LoVo (cell line): ENCODE measurements at regions not wholly inside any gene's neighbourhood (a gene's known extent, or its start where the extent isn't known, plus 50 kb on each side); places are given as distances from the start of the nearest gene placed in this dataset.
A peak's percentile ranks its signal among the peaks of the same experiment; 100 is the strongest.

Experiments
- DNase-seq: peaks from one replicate; pipeline ENCODE4 v3.0.0-alpha.2; 2016; ENCODE audit warnings: low spot score

- DNase-seq, result no peak
Observed at GRCh38 chr5:53330491-53330890, 149.9 kb upstream of the FST start.

- no peak for DNase-seq
Observed at GRCh38 chr5:53331463-53331862, 149.0 kb upstream of the FST start.

- DNase-seq, result no peak
Observed at GRCh38 chr5:53333160-53333559, 147.3 kb upstream of the FST start.

- no peak for DNase-seq
Observed at GRCh38 chr5:53334431-53334941, 145.9 kb upstream of the FST start.

- no peak for DNase-seq
Observed at GRCh38 chr5:53335115-53335514, 145.3 kb upstream of the FST start.

- no peak for DNase-seq
Observed at GRCh38 chr5:53337827-53338226, 142.6 kb upstream of the FST start.

- no peak for DNase-seq
Observed at GRCh38 chr5:53338971-53339370, 141.5 kb upstream of the FST start.

- no peak for DNase-seq
Observed at GRCh38 chr5:53339962-53340540, 140.4 kb upstream of the FST start.

GRCh38 chr5:53340956-53341750 is 139.3 kb upstream of the FST start:
- no peak for DNase-seq

GRCh38 chr5:53342236-53342635 is 138.2 kb upstream of the FST start:
- DNase-seq, result no peak

- DNase-seq, result peak; percentile 32
Observed at GRCh38 chr5:53343187-53343586, 137.2 kb upstream of the FST start.

GRCh38 chr5:53350368-53350767 is 130.1 kb upstream of the FST start:
- no peak for DNase-seq

- DNase-seq, result no peak
Observed at GRCh38 chr5:53350991-53351770, 129.2 kb upstream of the FST start.

- DNase-seq, result peak; percentile 39
Observed at GRCh38 chr5:53355316-53355715, 125.1 kb upstream of the FST start.

- no peak for DNase-seq
Observed at GRCh38 chr5:53355931-53356330, 124.5 kb upstream of the FST start.

GRCh38 chr5:53357439-53357838 is 123.0 kb upstream of the FST start:
- no peak for DNase-seq

GRCh38 chr5:53358794-53359193 is 121.6 kb upstream of the FST start:
- no peak for DNase-seq

GRCh38 chr5:53359916-53360517 is 120.4 kb upstream of the FST start:
- no peak for DNase-seq

GRCh38 chr5:53360811-53361210 is 119.6 kb upstream of the FST start:
- DNase-seq, result no peak

GRCh38 chr5:53361708-53362107 is 118.7 kb upstream of the FST start:
- DNase-seq, result no peak

GRCh38 chr5:53362521-53362941 is 117.9 kb upstream of the FST start:
- peak; percentile 30 for DNase-seq

GRCh38 chr5:53364061-53364460 is 116.4 kb upstream of the FST start:
- no peak for DNase-seq
